HG02571 (cell line): ENCODE measurements at regions not wholly inside any gene's neighbourhood (a gene's known extent, or its start where the extent isn't known, plus 50 kb on each side); places are given as distances from the start of the nearest gene placed in this dataset.
"Not testable (repeated sequence)": the region's sequence is repeated elsewhere in the genome, so short reads cannot be mapped to it uniquely, and the experiment has no call there.

ENCODE experiments used
- ATAC-seq: cut with Tn5 transposase; IDR thresholded peaks from one replicate; pipeline ENCODE4 v1.9.1; 2021; ENCODE audit warnings: mild to moderate bottlenecking, moderate library complexity; ENCODE audit not compliant: unreplicated experiment

DNA sequence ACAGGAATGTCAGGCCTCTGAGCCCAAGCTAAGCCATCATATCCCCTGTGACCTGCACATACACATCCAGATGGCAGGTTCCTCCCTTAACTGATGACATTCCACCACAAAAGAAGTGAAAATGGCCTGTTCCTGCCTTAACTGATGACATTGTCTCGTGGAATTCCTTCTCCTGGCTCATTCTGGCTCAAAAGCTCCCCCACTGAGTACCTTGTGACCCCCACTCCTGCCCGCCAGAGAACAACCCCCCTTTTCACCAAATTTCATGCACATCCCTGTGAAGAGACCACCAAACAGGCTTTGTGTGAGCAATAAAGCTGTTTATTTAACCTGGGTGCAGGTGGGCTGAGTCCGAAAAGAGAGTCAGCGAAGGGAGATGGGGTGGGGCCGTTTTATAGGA is 447.4 kb downstream of the FGF13 start:
- not testable (repeated sequence) for ATAC-seq

DNA sequence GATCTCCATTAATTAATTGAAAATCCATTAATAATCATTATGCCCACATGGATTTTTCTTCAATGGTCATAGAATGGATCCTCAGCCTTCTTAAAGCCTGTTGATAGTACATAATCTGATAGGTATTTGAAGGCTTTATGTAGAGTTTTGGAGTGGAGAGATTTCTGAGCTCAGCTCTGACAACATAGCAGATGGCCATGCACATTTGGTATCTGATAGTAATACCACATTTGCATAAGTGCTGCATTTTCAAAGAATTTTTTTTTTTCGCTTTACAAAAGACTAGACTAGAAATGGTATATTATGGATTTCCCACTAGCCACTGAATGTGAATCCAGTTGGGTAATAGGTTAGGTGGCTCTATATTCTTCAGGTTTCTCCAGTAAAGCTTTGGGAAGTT is 440.6 kb downstream of the FGF13 start:
- no peak for ATAC-seq

DNA sequence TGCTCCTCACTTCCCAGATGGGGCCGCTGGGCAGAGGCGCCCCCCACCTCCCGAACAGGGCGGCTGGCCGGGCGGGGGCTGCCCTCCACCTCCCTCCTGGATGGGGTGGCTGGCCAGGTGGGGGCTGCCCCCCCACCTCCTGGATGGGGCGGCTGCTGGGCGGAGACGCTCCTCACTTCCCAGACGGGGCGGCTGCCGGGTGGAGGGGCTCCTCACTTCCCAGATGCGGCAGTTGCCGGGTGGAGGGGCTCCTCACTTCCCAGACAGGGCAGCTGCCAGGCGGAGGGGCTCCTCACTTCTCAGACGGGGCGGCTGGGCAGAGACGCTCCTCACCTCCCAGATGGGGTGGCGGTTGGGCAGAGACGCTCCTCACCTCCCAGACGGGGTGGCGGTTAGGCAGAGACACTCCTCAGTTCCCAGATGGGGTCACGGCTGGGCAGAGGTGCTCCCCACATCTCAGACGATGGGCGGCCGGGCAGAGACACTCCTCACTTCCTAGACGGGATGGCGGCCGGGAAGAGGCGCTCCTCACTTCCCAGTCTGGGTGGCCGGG is 428.8 kb downstream of the FGF13 start:
- not testable (repeated sequence) for ATAC-seq

DNA sequence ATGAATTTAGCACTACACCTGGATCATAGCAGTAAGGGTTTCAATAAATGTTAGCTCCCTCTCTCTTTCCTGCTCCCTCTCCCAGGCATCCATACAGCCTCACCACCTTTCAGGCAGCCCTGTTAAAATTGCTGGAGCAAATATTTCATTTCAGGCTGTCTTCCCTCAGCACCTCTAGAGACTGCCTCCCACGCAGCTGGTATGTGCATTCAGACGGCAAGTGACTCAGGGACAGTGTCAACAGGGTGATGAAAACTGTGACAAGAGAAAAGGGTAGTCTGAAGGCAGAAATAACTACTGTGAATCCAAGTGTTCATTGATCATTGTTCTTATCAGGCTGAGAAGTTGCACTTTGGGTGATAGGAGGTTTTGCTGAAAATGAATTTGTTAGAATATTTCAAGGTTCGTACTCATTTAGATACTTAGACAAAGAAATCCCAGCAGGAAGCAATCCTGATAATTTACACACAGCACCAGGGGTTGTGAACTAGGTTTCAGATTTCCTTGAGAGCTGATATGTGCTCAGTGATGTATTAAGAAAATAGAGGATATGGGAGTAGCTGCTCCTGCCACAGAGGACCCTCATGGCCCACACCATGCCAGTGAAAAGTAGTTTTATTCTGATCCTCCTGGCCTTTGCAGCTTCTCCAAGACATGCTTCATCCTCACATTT is 424.2 kb downstream of the FGF13 start:
- ATAC-seq = no peak

DNA sequence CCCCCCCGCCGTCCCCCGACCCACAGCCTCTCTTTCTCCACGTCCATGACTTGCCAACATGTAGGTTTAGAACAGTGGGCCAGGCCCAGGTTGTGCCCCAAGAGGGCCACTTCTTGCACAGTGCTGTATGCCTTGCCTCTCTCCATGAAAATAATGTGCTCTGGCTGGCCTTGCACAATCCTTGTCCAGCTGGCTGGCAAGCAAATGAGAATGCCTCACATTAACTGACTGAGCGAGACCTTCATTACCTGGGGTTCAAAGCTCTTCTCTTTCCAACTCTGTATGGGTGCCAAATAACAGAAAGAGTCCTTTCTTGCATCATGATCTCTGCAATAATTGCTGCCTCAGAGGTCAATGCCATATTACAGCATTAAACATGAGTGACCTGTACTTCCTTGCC is 416.6 kb downstream of the FGF13 start:
- no peak for ATAC-seq

DNA sequence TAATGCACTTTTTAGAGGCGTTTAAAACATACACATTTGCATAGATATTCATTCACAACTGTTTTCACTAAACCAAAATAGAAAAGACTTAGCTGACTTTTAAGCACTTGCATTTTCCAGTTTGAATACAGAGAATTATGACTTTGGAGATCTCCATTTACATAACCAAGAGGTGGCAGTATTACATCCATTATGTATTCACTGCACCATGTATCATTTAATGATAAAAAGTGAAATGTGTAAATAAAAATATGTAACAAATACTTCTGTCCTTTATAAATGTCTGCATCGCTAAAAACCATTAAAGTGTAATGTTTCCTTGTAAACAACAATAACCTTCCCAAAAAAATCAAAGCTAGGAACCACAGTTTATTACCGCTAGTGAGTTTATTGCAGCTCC is 413.2 kb downstream of the FGF13 start:
- ATAC-seq = no peak

DNA sequence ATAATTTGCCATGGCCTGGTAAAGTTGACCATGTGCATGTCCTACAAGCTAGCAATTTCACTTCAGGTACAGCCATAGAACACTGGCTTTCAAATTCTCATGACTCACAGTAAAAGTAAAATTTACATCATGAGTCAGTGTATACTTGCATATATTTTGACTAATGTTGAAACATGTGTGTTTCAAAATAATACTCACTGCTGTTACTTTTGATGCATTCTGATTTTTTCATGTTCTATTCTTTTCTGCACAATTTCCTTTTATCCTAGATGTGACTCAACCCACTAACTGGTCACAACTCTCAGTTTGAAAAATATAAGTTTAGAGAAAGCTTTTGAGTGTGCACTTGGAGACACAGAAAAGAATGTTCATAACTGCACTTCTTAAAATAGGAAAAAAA is 365.7 kb downstream of the FGF13 start:
- no peak for ATAC-seq

DNA sequence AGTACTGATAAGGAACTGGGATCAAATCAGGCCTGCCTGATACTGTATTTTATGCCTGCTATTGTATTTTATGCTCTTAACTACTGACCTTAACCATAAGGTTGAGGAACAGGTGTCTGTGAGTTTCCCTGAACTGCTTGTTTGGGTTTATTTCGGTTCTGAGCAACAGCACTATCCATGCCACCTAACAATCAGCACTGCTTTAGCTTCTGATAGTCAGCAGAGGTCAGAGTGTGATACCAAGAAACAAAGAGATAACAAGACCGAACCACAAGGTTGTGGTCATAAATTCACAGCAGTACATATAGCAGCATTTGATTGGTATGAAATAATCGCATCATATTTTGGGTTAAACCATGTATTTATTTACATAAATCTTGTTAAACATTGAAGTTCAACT is 362.2 kb downstream of the FGF13 start:
- ATAC-seq = no peak

DNA sequence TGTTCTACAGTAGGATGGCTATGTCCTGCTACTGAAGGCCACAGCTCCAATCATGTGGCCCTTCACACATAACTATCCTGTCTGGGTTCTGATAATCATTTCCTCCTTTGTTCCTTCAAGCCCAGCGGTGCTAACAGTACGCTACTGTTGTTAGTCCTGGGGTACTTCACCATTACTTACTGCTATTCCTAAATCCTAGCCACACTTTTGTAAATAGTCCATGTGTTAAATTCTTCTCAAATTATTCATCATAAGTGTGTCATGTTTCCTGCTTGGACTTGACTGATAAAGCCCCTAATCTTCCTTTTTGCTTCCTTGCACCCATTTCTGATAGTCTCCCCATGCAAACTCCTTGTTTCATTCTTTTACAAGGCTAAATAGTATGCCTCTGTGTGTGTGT is 332.6 kb downstream of the FGF13 start:
- ATAC-seq = no peak

DNA sequence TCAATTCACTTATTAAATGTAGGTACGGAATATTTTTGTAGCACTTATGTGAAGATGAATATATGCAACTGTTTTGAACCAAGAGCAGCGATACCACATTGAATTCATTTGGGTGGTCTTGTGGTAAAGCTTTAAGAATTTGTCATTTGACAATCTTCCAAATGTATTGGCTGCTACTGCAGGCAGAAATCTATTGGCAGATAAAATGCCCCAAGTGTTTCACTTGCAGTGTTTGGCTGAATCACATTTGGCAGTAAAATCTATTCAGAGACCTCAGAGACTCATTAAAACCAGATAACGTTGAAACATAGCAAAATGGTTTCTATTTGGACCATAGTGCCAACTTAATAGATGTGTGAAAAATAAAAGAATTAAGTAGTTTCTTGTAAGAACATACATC is 303.4 kb downstream of the FGF13 start:
- ATAC-seq = no peak

DNA sequence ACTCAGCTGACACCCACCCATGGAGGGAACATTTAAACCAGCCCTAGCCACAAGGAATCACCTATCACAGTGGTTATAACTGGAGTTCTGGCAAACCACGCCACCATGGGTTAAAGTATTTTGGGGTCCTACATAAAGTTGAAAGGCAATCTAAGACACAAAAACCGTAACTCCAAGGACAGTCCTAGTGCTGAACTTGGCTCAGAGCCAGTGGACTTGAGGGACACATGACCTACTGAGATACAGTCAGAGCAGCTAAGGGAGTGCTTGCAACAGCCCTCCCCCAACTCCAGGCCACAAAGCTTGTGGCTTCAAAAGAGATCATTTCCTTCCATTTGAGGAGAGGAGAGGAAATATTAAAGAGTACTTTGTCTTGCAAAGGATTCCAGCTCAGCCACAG is 300.5 kb downstream of the FGF13 start:
- ATAC-seq = no peak
